Muscle layer of duodenum (tissue), 2 donors: ENCODE measurements at regions not wholly inside any gene's neighbourhood (a gene's known extent, or its start where the extent isn't known, plus 50 kb on each side); places are given as distances from the start of the nearest gene placed in this dataset.

Source experiments
- H3K27ac ChIP-seq: one replicate; pipeline ENCODE4 v1.7.0; 2013; ENCODE audit warnings: mild to moderate bottlenecking, low read length
- H3K27me3 ChIP-seq: one replicate; pipeline ENCODE4 v1.7.0; 2013; ENCODE audit warnings: low read depth, mild to moderate bottlenecking, control low read depth, low read length
- H3K36me3 ChIP-seq, 2 donors: one replicate each; pipeline ENCODE4 v1.7.0; 2013; ENCODE audit warnings: low read length in 2 of 2, control low read depth in 1 of 2, mild to moderate bottlenecking in 1 of 2; ENCODE audit not compliant: insufficient read depth in 2 of 2, control insufficient read depth in 1 of 2
- H3K4me1 ChIP-seq, 2 donors: one replicate each; pipeline ENCODE4 v1.7.0; 2013; ENCODE audit warnings: low read length in 2 of 2, mild to moderate bottlenecking in 2 of 2, control low read depth in 1 of 2, moderate library complexity in 1 of 2; ENCODE audit not compliant: insufficient read depth in 2 of 2, control insufficient read depth in 1 of 2
- H3K4me3 ChIP-seq, 2 donors: one replicate each; pipeline ENCODE4 v1.7.0; 2013; ENCODE audit warnings: low read length in 2 of 2, low read depth in 1 of 2, mild to moderate bottlenecking in 1 of 2
- H3K9me3 ChIP-seq, 2 donors: one replicate each; pipeline ENCODE4 v1.7.0; 2013; ENCODE audit warnings: low read length in 2 of 2, control low read depth in 1 of 2, mild to moderate bottlenecking in 1 of 2; ENCODE audit not compliant: control insufficient read depth in 1 of 2
- donor health status: healthy.

GRCh38 chr5:124841829-124842712 lies 95.6 kb upstream of the ZNF608 start:
- Histone ChIP-seq H3K27me3 (no peaks in the 10 kb centered on the region), H3K4me1 (no peaks in the 10 kb centered on the region), H3K9me3 (no peaks in the 10 kb centered on the region), H3K27ac (no peak overlapping the region), H3K4me3 (no peak overlapping the region), H3K36me3 (no peaks in the 10 kb centered on the region)

GRCh38 chr5:124842725-124843595 lies 96.5 kb upstream of the ZNF608 start:
- no peak overlapping the region for H3K27ac ChIP-seq
- no peak overlapping the region for H3K4me3 ChIP-seq
- no peaks in the 10 kb centered on the region for H3K27me3 ChIP-seq
- no peaks in the 10 kb centered on the region for H3K9me3 ChIP-seq
- no peaks in the 10 kb centered on the region for H3K36me3 ChIP-seq
- H3K4me1 ChIP-seq, result no peaks in the 10 kb centered on the region

- H3K4me1 ChIP-seq, result no peaks in the 10 kb centered on the region
- no peaks in the 10 kb centered on the region for H3K36me3 ChIP-seq
- no peaks in the 10 kb centered on the region for H3K27me3 ChIP-seq
- H3K4me3 ChIP-seq, result no peak overlapping the region
- H3K27ac ChIP-seq, result no peak overlapping the region
- H3K9me3 ChIP-seq, result no peaks in the 10 kb centered on the region
These were observed 97.1 kb upstream of the ZNF608 start for GRCh38 chr5:124843596-124843899.

- Histone ChIP-seq H3K27me3 (no peaks in the 10 kb centered on the region), H3K9me3 (no peaks in the 10 kb centered on the region), H3K27ac (no peak overlapping the region), H3K36me3 (no peaks in the 10 kb centered on the region), H3K4me1 (no peaks in the 10 kb centered on the region), H3K4me3 (no peak overlapping the region)
These were observed 98.0 kb upstream of the ZNF608 start for GRCh38 chr5:124844371-124844920.

- Histone ChIP-seq H3K9me3 (no peaks in the 10 kb centered on the region), H3K36me3 (no peaks in the 10 kb centered on the region), H3K27ac (no peak overlapping the region), H3K4me3 (no peak overlapping the region), H3K4me1 (no peaks in the 10 kb centered on the region), H3K27me3 (no peaks in the 10 kb centered on the region)
These were observed 101.5 kb upstream of the ZNF608 start for GRCh38 chr5:124847907-124848306.

GRCh38 chr5:124849774-124850173 lies 103.3 kb upstream of the ZNF608 start:
- Histone ChIP-seq H3K4me3 (no peak overlapping the region), H3K27me3 (no peaks in the 10 kb centered on the region), H3K9me3 (no peaks in the 10 kb centered on the region), H3K27ac (no peak overlapping the region), H3K4me1 (no peaks in the 10 kb centered on the region), H3K36me3 (no peaks in the 10 kb centered on the region)

GRCh38 chr5:124856726-124857125 lies 110.3 kb upstream of the ZNF608 start:
- Histone ChIP-seq H3K27ac (no peak overlapping the region), H3K27me3 (no peaks in the 10 kb centered on the region), H3K36me3 (no peaks in the 10 kb centered on the region), H3K9me3 (no peaks in the 10 kb centered on the region), H3K4me3 (no peak overlapping the region), H3K4me1 (no peaks in the 10 kb centered on the region)

GRCh38 chr5:124858612-124859011 lies 112.2 kb upstream of the ZNF608 start:
- no peaks in the 10 kb centered on the region for H3K27me3 ChIP-seq
- H3K9me3 ChIP-seq, result no peaks in the 10 kb centered on the region
- H3K4me1 ChIP-seq, result no peaks in the 10 kb centered on the region
- H3K4me3 ChIP-seq, result no peak overlapping the region
- H3K36me3 ChIP-seq, result no peaks in the 10 kb centered on the region
- no peak overlapping the region for H3K27ac ChIP-seq

- H3K36me3 ChIP-seq, result no peaks in the 10 kb centered on the region
- no peaks in the 10 kb centered on the region for H3K27me3 ChIP-seq
- H3K9me3 ChIP-seq, result no peaks in the 10 kb centered on the region
- H3K4me3 ChIP-seq, result no peak overlapping the region
- no peak overlapping the region for H3K27ac ChIP-seq
- H3K4me1 ChIP-seq, result no peaks in the 10 kb centered on the region
These were observed 112.6 kb upstream of the ZNF608 start for GRCh38 chr5:124859027-124859426.

- no peaks in the 10 kb centered on the region for H3K4me1 ChIP-seq
- H3K4me3 ChIP-seq, result no peak overlapping the region
- H3K27ac ChIP-seq, result no peak overlapping the region
- H3K36me3 ChIP-seq, result no peaks in the 10 kb centered on the region
- no peaks in the 10 kb centered on the region for H3K27me3 ChIP-seq
- H3K9me3 ChIP-seq, result no peaks in the 10 kb centered on the region
These were observed 113.3 kb upstream of the ZNF608 start for GRCh38 chr5:124859556-124860290.

GRCh38 chr5:124860291-124860655 lies 113.8 kb upstream of the ZNF608 start:
- Histone ChIP-seq H3K36me3 (no peaks in the 10 kb centered on the region), H3K27me3 (no peaks in the 10 kb centered on the region), H3K4me3 (no peak overlapping the region), H3K9me3 (no peaks in the 10 kb centered on the region), H3K4me1 (no peaks in the 10 kb centered on the region), H3K27ac (no peak overlapping the region)
